ENCODE measurements at regions not wholly inside any gene's neighbourhood (a gene's known extent, or its start where the extent isn't known, plus 50 kb on each side); places are given as distances from the start of the nearest gene placed in this dataset.
A peak's percentile ranks its signal among the peaks of the same experiment; 100 is the strongest.

DNA sequence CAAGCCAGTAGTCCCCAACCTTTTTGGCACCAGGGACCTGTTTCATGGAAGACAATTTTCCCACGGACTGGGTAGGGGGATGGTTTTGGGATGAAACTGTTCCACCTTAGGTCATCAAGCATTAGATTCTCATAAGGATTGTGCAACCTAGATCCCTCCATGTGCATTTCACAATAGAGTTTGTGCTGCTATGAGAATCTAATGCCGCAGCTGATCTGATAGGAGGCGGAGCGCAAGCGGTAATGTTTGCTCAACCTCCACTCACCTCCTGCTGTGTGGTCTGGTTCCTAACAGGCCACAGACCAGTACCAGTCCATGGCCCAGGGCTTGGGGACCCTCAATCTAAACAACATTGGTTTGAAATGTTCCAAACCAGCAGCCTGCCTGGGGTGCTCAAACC lies 137.0 kb upstream of the STXBP5 start (continued):
- TF ChIP-seq, protein P1, sequence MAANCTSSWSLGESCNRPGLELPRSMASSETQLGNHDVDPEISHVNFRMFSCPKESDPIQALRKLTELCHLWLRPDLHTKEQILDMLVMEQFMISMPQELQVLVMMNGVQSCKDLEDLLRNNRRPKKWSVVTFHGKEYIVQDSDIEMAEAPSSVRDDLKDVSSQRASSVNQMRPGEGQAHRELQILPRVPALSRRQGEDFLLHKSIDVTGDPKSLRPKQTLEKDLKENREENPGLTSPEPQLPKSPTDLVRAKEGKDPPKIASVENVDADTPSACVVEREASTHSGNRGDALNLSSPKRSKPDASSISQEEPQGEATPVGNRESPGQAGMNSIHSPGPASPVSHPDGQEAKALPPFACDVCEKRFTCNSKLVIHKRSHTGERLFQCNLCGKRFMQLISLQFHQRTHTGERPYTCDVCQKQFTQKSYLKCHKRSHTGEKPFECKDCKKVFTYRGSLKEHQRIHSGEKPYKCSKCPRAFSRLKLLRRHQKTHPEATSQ (CRISPR knock-in tag; IDR thresholded peaks at IDR 0.05; ENCODE audit: borderline replicate concordance) = no peak
- TF ChIP-seq KLF16 (CRISPR knock-in tag; IDR thresholded peaks at IDR 0.05) = peak in 1 of 2 experiments; percentile 27; a peak in 1 of 4 replicates
- no peak for TF ChIP-seq ZNF678 (CRISPR knock-in tag; IDR thresholded peaks at IDR 0.05)
- TF ChIP-seq, protein P2, sequence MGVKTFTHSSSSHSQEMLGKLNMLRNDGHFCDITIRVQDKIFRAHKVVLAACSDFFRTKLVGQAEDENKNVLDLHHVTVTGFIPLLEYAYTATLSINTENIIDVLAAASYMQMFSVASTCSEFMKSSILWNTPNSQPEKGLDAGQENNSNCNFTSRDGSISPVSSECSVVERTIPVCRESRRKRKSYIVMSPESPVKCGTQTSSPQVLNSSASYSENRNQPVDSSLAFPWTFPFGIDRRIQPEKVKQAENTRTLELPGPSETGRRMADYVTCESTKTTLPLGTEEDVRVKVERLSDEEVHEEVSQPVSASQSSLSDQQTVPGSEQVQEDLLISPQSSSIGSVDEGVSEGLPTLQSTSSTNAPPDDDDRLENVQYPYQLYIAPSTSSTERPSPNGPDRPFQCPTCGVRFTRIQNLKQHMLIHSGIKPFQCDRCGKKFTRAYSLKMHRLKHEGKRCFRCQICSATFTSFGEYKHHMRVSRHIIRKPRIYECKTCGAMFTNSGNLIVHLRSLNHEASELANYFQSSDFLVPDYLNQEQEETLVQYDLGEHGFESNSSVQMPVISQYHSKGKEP (CRISPR knock-in tag; IDR thresholded peaks at IDR 0.05) = no peak
- TF ChIP-seq MIER2 (CRISPR knock-in tag; IDR thresholded peaks at IDR 0.05) = no peak; the same call in 1 of the 2 replicates
- TF ChIP-seq, protein P3, sequence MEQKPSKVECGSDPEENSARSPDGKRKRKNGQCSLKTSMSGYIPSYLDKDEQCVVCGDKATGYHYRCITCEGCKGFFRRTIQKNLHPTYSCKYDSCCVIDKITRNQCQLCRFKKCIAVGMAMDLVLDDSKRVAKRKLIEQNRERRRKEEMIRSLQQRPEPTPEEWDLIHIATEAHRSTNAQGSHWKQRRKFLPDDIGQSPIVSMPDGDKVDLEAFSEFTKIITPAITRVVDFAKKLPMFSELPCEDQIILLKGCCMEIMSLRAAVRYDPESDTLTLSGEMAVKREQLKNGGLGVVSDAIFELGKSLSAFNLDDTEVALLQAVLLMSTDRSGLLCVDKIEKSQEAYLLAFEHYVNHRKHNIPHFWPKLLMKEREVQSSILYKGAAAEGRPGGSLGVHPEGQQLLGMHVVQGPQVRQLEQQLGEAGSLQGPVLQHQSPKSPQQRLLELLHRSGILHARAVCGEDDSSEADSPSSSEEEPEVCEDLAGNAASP (CRISPR knock-in tag; IDR thresholded peaks at IDR 0.05; ENCODE audit: borderline replicate concordance) = no peak
- peak; percentile 38; the same call in 1 of the 2 replicates for TF ChIP-seq HHEX (CRISPR knock-in tag; IDR thresholded peaks at IDR 0.05)
- TF ChIP-seq SP5 (CRISPR knock-in tag; IDR thresholded peaks at IDR 0.05; ENCODE audit: borderline replicate concordance, low read depth) = peak; percentile 19; the same call in 1 of the 2 replicates
- TF ChIP-seq ZNF12 (CRISPR knock-in tag; IDR thresholded peaks at IDR 0.05) = 0 out of 2 replicates have a peak, but pooled peaks have one; percentile 18
- TF ChIP-seq, protein P4, sequence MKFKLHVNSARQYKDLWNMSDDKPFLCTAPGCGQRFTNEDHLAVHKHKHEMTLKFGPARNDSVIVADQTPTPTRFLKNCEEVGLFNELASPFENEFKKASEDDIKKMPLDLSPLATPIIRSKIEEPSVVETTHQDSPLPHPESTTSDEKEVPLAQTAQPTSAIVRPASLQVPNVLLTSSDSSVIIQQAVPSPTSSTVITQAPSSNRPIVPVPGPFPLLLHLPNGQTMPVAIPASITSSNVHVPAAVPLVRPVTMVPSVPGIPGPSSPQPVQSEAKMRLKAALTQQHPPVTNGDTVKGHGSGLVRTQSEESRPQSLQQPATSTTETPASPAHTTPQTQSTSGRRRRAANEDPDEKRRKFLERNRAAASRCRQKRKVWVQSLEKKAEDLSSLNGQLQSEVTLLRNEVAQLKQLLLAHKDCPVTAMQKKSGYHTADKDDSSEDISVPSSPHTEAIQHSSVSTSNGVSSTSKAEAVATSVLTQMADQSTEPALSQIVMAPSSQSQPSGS (CRISPR knock-in tag; IDR thresholded peaks at IDR 0.05) = no peak
- TF ChIP-seq SMARCE1 (IDR thresholded peaks at IDR 0.05; ENCODE audit: borderline replicate concordance) = no peak
- no peak for TF ChIP-seq IKZF4 (CRISPR knock-in tag; IDR thresholded peaks at IDR 0.05; ENCODE audit: borderline replicate concordance, low read depth, not compliant biosample characterization)
- TF ChIP-seq NFYB (CRISPR knock-in tag; IDR thresholded peaks at IDR 0.05) = no peak
- TF ChIP-seq RARA (CRISPR knock-in tag; IDR thresholded peaks at IDR 0.05) = 0 out of 2 replicates have a peak, but pooled peaks have one; percentile 25
- TF ChIP-seq, protein P5, sequence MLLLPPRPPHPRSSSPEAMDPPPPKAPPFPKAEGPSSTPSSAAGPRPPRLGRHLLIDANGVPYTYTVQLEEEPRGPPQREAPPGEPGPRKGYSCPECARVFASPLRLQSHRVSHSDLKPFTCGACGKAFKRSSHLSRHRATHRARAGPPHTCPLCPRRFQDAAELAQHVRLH (CRISPR knock-in tag; IDR thresholded peaks at IDR 0.05; ENCODE audit: borderline replicate concordance, low read depth) = no peak
- 0 out of 2 replicates have a peak, but pooled peaks have one; percentile 59 for TF ChIP-seq ZNF614 (CRISPR knock-in tag; IDR thresholded peaks at IDR 0.05; ENCODE audit: borderline replicate concordance)
- no peak for TF ChIP-seq FOXO1 (CRISPR knock-in tag; IDR thresholded peaks at IDR 0.05)
- TF ChIP-seq, protein P6, sequence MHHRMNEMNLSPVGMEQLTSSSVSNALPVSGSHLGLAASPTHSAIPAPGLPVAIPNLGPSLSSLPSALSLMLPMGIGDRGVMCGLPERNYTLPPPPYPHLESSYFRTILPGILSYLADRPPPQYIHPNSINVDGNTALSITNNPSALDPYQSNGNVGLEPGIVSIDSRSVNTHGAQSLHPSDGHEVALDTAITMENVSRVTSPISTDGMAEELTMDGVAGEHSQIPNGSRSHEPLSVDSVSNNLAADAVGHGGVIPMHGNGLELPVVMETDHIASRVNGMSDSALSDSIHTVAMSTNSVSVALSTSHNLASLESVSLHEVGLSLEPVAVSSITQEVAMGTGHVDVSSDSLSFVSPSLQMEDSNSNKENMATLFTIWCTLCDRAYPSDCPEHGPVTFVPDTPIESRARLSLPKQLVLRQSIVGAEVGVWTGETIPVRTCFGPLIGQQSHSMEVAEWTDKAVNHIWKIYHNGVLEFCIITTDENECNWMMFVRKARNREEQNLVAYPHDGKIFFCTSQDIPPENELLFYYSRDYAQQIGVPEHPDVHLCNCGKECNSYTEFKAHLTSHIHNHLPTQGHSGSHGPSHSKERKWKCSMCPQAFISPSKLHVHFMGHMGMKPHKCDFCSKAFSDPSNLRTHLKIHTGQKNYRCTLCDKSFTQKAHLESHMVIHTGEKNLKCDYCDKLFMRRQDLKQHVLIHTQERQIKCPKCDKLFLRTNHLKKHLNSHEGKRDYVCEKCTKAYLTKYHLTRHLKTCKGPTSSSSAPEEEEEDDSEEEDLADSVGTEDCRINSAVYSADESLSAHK (CRISPR knock-in tag; IDR thresholded peaks at IDR 0.05; ENCODE audit: borderline replicate concordance) = no peak
- TF ChIP-seq REXO4 (CRISPR knock-in tag; IDR thresholded peaks at IDR 0.05; ENCODE audit: borderline replicate concordance) = no peak
- peak; percentile 38; the same call in 1 of the 2 replicates for TF ChIP-seq HMG20A (CRISPR knock-in tag; IDR thresholded peaks at IDR 0.05; ENCODE audit: borderline replicate concordance)
- peak; percentile 23; the same call in 1 of the 2 replicates for TF ChIP-seq IRF2 (CRISPR knock-in tag; IDR thresholded peaks at IDR 0.05)
- peak; percentile 96 for TF ChIP-seq CEBPB (IDR thresholded peaks at IDR 0.05; ENCODE audit: borderline replicate concordance, low read depth, low read length)
